Small intestine (tissue), 7 donors: ENCODE measurements at regions not wholly inside any gene's neighbourhood (a gene's known extent, or its start where the extent isn't known, plus 50 kb on each side); places are given as distances from the start of the nearest gene placed in this dataset.

Experiments used
- DNase-seq, 2 donors: peaks; one replicate each; pipeline versions ENCODE4 v3.0.0 to v3.0.0-alpha.2; 2013
- FAIRE-seq: peaks from 2 replicates; lab custom pipeline; 2012; peaks lifted over from hg19 to GRCh38; lab: Jason Lieb, UNC
- H3K27ac ChIP-seq, 3 donors: one replicate each; pipeline ENCODE4 v1.5.1; 2013; ENCODE audit warnings: low read length in 2 of 3, mild to moderate bottlenecking in 2 of 3, control low read depth in 1 of 3, inconsistent platforms in 1 of 3, low read depth in 1 of 3, moderate library complexity in 1 of 3
- H3K27me3 ChIP-seq, 3 donors: one replicate each; pipeline ENCODE4 v1.6.1; 2013; ENCODE audit warnings: low read length in 3 of 3, inconsistent platforms in 1 of 3; ENCODE audit not compliant: control insufficient read depth in 3 of 3, insufficient read depth in 3 of 3
- H3K36me3 ChIP-seq, 3 donors: one replicate each; pipeline ENCODE4 v1.6.1; 2013; ENCODE audit warnings: low read length in 3 of 3, inconsistent platforms in 1 of 3, low read depth in 1 of 3, mild to moderate bottlenecking in 1 of 3, moderate library complexity in 1 of 3; ENCODE audit not compliant: control insufficient read depth in 3 of 3, insufficient read depth in 2 of 3
- H3K4me1 ChIP-seq, 3 donors: one replicate each; pipeline ENCODE4 v1.6.1; 2013; ENCODE audit warnings: low read length in 2 of 3, inconsistent platforms in 1 of 3, low read depth in 1 of 3, mild to moderate bottlenecking in 1 of 3, moderate library complexity in 1 of 3; ENCODE audit not compliant: control insufficient read depth in 3 of 3, insufficient read depth in 2 of 3
- H3K4me3 ChIP-seq, 3 donors: one replicate each; pipeline ENCODE4 v1.5.1; 2013; ENCODE audit warnings: low read length in 3 of 3, control low read depth in 1 of 3, inconsistent platforms in 1 of 3, low read depth in 1 of 3, mild to moderate bottlenecking in 1 of 3, moderate library complexity in 1 of 3
- H3K9me3 ChIP-seq, 2 donors: one replicate each; pipeline ENCODE4 v1.6.1; 2013; ENCODE audit warnings: low read depth in 1 of 2, low read length in 1 of 2; ENCODE audit not compliant: control insufficient read depth in 2 of 2, insufficient read depth in 1 of 2
- WGBS, 3 donors: extraction: QIAGEN DNeasy Blood & Tissue Kit; methylation state at CpG; one replicate each; pipeline ENCODE4 v1.1.7; 2013; 5-methylcytosine and 5-hydroxymethylcytosine counted together
- donor health status: healthy with polysubstance abuse.
- donor health status: control.
- donor health status: control.
- donor health status: Bipolar disorder and iron deficiency.
- donor health status: healthy.

DNA sequence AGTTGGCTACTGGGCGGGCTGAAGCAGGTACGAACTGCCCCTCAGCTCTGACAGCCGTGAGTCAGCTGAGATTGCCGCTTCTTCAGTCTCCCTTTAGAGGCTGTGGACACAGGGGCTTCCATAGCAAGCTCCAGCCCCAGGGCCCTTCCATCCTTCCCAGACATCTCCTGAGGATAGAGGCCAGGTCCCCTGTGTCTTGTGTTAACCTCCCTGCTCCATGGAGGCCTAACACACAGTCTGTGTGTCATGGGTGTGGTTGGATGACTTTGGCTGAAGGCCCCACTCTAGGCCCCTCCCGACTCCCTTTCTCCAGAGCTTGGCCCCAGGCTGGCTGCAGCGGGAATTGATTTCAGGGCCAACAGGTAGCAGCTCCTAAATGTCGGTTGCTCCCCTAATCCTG, 116.1 kb upstream of the TLE3 start:
- FAIRE-seq (no peak), DNase-seq (no peak)
- Histone ChIP-seq H3K4me3 (no peak overlapping the region), H3K27me3 (peaks cover 0 to 13% (median 3%) of the 10 kb centered on the region in 3 donors), H3K9me3 (no peaks in the 10 kb centered on the region), H3K27ac (no peak overlapping the region), H3K36me3 (no peaks in the 10 kb centered on the region), H3K4me1 (no peaks in the 10 kb centered on the region)
- WGBS, 3 donors = 83 to 87% (median 85%) methylated on average over 7 of the region's 7 CpGs

DNA sequence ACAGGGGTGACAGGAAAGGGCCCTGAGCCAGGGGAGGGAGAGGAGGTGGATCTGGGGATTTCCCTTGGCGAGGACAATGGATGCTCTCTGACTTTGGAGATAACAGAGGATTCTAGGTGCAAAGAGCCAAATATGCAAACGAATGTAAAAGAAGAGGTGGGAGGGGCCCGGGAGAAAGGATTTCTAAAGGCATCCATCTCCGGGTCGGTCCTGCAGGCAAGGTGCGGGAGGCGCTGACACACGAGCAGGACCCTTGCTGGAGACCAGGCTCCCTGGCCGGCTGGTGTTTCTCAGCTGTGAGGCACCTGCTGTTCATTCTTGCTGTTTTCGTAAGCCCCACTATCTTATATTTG, 115.2 kb upstream of the TLE3 start:
- FAIRE-seq (no peak), DNase-seq (no peak)
- 74 to 84% (median 78%) methylated on average over 10 of the region's 10 CpGs for WGBS, 3 donors
- Histone ChIP-seq H3K27ac (no peak overlapping the region), H3K9me3 (no peaks in the 10 kb centered on the region), H3K36me3 (no peaks in the 10 kb centered on the region), H3K4me3 (no peak overlapping the region), H3K4me1 (no peaks in the 10 kb centered on the region), H3K27me3 (peaks cover 0 to 16% (median 3%) of the 10 kb centered on the region in 3 donors)

DNA sequence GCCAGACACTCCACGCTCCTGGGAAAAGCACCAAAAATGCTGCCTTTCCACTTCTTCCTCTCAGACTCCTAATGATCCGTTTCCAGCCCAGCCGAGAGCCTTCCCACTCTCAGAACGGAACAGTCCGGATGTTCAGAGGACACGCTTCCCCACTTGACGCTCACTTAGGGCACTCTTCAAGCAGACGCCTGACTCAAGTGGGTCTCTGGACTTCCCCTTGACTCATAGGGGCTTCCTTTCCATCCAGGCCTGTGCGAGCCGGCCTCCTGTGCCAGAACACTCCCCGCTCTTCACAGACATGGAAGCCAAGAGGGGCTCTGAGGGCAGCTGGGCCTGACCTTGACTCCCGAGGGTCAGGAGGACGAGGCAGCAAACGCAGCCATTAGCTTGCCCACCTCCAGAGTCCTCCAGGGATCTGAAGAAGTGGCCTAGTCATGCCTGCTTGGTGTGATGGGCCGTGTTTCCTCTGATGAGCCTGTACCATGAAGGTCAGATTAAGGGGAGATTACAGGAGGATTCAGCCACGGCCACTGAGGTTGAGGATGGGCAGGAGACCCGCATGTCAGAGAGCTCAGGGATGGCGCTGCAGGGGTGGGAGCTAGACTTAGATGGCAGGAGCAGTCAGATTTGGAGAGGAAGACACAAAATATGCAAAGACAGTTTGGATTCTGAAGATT, 114.7 kb upstream of the TLE3 start:
- no peak for FAIRE-seq
- Histone ChIP-seq H3K4me3 (no peak overlapping the region), H3K9me3 (no peaks in the 10 kb centered on the region), H3K27me3 (peaks cover 0 to 18% (median 3%) of the 10 kb centered on the region in 3 donors), H3K4me1 (no peaks in the 10 kb centered on the region), H3K27ac (no peak overlapping the region), H3K36me3 (no peaks in the 10 kb centered on the region)
- 61 to 82% (median 76%) methylated on average over 18 of the region's 18 CpGs for WGBS, 3 donors
- DNase-seq = peak in 1 of 2 donors; percentile 46

DNA sequence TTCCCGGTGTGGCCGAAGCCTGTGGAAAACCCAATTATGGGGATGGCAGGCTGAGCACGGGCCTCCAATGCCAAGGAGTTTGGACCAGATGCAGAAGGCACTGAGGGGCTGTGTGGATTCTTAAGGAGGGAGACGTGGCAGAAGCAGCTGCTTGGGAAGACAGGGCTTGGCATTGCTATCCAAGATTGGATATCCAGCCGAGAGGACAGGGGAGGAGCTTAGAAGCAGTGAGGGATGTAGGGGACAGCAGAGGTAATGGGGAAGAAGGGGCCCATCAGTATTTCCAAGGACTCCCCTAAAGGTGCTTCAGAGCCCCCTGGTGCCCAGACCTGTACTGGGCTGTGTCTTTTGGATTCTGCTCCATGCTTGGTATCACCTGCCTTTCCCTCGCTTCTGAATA, 112.8 kb upstream of the TLE3 start:
- no peak for DNase-seq
- Histone ChIP-seq H3K9me3 (no peaks in the 10 kb centered on the region), H3K4me3 (no peak overlapping the region), H3K4me1 (no peaks in the 10 kb centered on the region), H3K27me3 (peaks cover 0 to 24% (median 0%) of the 10 kb centered on the region in 3 donors), H3K36me3 (no peaks in the 10 kb centered on the region), H3K27ac (no peak overlapping the region)
- no peak for FAIRE-seq
- 83 to 92% (median 86%) methylated on average over 6 of the region's 6 CpGs for WGBS, 3 donors

DNA sequence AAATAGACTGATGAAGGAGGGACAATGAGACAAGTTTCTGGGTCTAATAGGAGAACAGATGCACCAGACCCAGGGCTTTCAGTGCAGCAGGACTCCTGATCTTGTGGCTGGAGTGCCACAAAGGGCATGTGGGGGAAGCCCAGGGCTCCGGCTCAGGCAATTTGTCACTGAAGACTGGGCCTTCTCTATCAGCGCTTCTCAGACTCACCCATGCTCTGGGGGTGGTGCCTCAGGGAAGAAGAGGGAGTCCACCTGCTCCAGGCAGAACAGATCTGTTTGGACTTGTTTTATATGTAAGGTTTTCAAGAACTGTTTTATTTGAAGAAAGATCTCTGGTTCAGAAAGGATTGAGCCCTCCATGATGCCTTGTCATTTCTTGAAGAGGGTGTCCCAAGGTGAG, 112.4 kb upstream of the TLE3 start:
- Histone ChIP-seq H3K27ac (no peak overlapping the region), H3K4me1 (no peaks in the 10 kb centered on the region), H3K27me3 (peaks cover 0 to 27% (median 0%) of the 10 kb centered on the region in 3 donors), H3K9me3 (no peaks in the 10 kb centered on the region), H3K4me3 (no peak overlapping the region), H3K36me3 (no peaks in the 10 kb centered on the region)
- FAIRE-seq (no peak), DNase-seq (no peak)
- 82 to 91% (median 88%) methylated on average over 2 of the region's 2 CpGs for WGBS, 3 donors

DNA sequence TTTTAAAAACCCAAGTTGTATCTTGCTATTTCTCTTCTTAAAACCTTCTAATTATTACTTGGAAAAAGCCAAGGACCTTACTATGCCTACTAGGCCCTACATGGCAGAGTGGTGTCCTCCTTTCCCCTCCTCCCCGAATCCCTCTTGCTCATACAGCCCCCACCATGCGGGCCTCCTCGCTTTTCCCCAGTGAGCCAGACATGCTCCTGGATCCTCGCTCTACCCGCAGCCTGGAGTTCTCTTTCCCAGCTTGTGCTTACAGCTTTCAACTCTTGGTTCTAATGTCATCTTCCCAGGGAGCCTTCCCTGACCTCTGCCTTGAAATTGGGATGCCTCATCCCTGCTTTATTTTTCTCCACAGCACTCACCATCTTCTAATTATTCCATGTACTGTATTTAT, 111.8 kb upstream of the TLE3 start:
- DNase-seq = no peak
- Histone ChIP-seq H3K4me1 (no peaks in the 10 kb centered on the region), H3K9me3 (no peaks in the 10 kb centered on the region), H3K27ac (no peak overlapping the region), H3K4me3 (no peak overlapping the region), H3K36me3 (no peaks in the 10 kb centered on the region), H3K27me3 (peaks cover 0 to 27% (median 0%) of the 10 kb centered on the region in 3 donors)
- 94 to 97% (median 96%) methylated on average over 5 of the region's 5 CpGs for WGBS, 3 donors
- FAIRE-seq = no peak

DNA sequence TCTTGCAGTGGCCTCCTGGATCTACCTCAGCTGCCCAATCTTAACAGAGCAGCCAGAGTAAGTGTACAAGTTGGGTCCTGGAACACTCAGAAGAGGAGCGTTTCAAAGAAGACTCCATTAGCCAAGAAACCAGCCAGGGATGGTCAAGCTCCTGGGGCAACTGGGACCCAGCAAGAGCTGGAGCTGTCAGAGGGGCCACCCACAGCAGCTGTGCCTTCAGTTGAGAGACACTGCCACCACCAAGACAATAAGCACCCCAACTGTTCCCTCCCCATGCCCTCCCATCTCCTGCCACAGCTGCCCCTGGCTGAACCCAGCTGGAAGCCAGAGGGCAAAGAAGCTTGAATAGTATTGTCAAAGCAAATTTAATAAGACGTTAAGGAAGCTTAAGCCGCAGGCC, 110.6 kb upstream of the TLE3 start:
- no peak for DNase-seq
- Histone ChIP-seq H3K4me3 (no peak overlapping the region), H3K4me1 (no peaks in the 10 kb centered on the region), H3K27me3 (peaks cover 0 to 27% (median 0%) of the 10 kb centered on the region in 3 donors), H3K36me3 (no peaks in the 10 kb centered on the region), H3K27ac (no peak overlapping the region), H3K9me3 (no peaks in the 10 kb centered on the region)
- no peak for FAIRE-seq
- 93 to 97% (median 94%) methylated on average over 3 of the region's 3 CpGs for WGBS, 3 donors

DNA sequence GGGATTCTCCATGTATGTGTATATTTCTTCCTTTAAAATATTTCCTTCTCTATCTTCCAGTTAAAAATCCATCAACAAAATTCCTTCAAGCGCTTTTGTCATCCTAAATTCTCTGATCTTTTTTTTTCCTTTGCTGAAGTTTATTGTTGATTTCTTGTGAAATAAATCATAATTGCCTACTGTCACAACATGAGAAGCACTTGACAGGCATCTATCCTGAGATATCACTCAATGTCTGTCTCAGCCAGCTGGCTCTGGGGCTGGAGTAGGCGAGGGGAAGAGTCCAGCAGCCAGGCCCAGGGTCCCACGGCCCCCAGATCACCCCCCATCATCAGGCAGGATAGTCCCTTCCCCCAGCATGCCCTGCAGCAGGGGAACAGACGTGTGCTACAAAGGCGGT, 109.0 kb upstream of the TLE3 start:
- no peaks in the 10 kb centered on the region for H3K4me1 ChIP-seq
- whole genome bisulfite sequencing, 3 donors = 70 to 75% (median 73%) methylated on average over 5 of the region's 5 CpGs
- no peak for FAIRE-seq
- DNase-seq = no peak
- H3K36me3 ChIP-seq = no peaks in the 10 kb centered on the region
- H3K9me3 ChIP-seq = no peaks in the 10 kb centered on the region
- H3K27ac ChIP-seq = no peak overlapping the region
- peaks cover 0 to 27% (median 0%) of the 10 kb centered on the region in 3 donors for H3K27me3 ChIP-seq
- H3K4me3 ChIP-seq = no peak overlapping the region

DNA sequence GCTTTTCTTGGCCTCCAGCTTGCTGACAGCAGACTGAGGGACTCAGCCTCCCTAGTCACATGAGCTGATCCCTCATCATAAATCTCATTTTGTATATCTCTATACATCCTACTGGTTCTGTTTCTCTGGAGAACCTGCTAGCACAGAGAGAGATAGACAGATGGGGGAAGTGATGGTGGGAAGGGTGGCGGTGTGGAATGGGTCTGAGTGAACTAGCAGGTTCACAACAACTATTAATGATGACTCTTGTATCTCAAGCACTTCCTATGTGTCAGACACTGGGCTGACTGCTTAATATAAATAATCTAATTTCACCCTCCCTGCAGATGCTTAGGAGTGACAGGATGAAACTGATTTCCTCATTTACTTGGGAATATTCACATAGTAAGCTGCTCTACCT, 106.9 kb upstream of the TLE3 start:
- H3K36me3 ChIP-seq = no peaks in the 10 kb centered on the region
- no peak for DNase-seq
- H3K27ac ChIP-seq = no peak overlapping the region
- H3K27me3 ChIP-seq = peaks cover 0 to 19% (median 0%) of the 10 kb centered on the region in 3 donors
- 95 to 100% (median 100%) methylated on average over 1 of the region's 1 CpG for WGBS, 3 donors
- H3K4me3 ChIP-seq = no peak overlapping the region
- H3K4me1 ChIP-seq = no peaks in the 10 kb centered on the region
- FAIRE-seq = no peak
- H3K9me3 ChIP-seq = no peaks in the 10 kb centered on the region
